PC-3 (cell line): ENCODE measurements at regions not wholly inside any gene's neighbourhood (a gene's known extent, or its start where the extent isn't known, plus 50 kb on each side); places are given as distances from the start of the nearest gene placed in this dataset.

Experiments
- CTCF ChIP-seq: fragments of 300-600 bp; sonication (generic); conservative IDR thresholded peaks from 2 replicates; pipeline ENCODE4 v1.5.1; 2017; ENCODE audit warnings: antibody characterized with exemption, low read depth, mild to moderate bottlenecking, low read length
- EZH2 ChIP-seq: fragments of 300-600 bp; sonication (generic); IDR thresholded peaks from one replicate; pipeline ENCODE4 v1.6.1; 2017; ENCODE audit warnings: antibody characterized with exemption, mild to moderate bottlenecking, low read length; ENCODE audit not compliant: unreplicated experiment
- EZH2phosphoT487 ChIP-seq: fragments of 300-600 bp; sonication (generic); IDR thresholded peaks from 2 replicates; pipeline ENCODE4 v1.6.1; 2018; ENCODE audit warnings: mild to moderate bottlenecking, antibody characterized with exemption, low read length, borderline replicate concordance

DNA sequence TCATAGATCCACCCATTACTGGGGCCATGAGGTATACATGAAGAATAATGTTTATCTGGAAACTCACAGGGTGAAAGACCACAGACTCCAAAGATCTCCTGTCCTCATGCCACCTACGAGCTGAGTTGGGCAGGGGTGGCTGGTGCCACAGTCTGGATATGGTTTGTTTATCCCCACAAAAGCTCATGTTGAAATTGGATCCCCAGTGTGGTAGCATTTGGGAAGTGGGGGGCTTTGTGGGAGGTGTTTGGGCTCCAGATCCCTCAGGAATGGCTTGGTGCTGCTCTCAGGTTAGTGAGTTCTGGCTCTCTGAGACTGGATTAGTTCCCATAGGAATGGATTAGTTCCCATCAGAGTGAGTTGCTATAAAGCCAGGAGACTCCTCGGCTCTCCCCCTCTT lies 192.3 kb upstream of the FSCB start:
- TF ChIP-seq CTCF (no peak), EZH2 (no peak), EZH2phosphoT487 (no peak)
